Endothelial cell of umbilical vein (primary cell): ENCODE measurements at regions not wholly inside any gene's neighbourhood (a gene's known extent, or its start where the extent isn't known, plus 50 kb on each side); places are given as distances from the start of the nearest gene placed in this dataset.

Source experiments
- BruUV-seq: library from RNA; stranded (reverse); fragments of 400-500 nt; replicated peaks from 2 replicates; lab custom pipeline; 2021; lab: Mats Ljungman, UMichigan
- CTCF ChIA-PET: fragments of 300-600, 350-600 bp; sonication (Branson Sonifier 250); formaldehyde crosslinking; loops from one replicate; lab custom pipeline; 2021; ENCODE audit warnings: antibody characterized with exemption, inconsistent platforms; lab: Charles Lee
- POLR2A ChIA-PET: fragments of 300-600, 350-600 bp; sonication (Branson Sonifier 250); formaldehyde crosslinking; loops from one replicate; lab custom pipeline; 2021; ENCODE audit warnings: antibody characterized with exemption, inconsistent platforms; lab: Charles Lee
- DNase-seq: peaks from one replicate; pipeline ENCODE4 v3.0.0-alpha.2; 2011; ENCODE audit warnings: low read depth, low spot score
- FAIRE-seq: peaks from 2 replicates; lab custom pipeline; 2011; peaks lifted over from hg19 to GRCh38; lab: Jason Lieb, UNC
- H2AFZ ChIP-seq: 2 replicates; pipeline ENCODE4 v1.6.0; 2012; ENCODE audit warnings: low read depth, low read length, control low read depth, inconsistent platforms
- H3K27ac ChIP-seq: 2 replicates; pipeline ENCODE4 v1.5.1; 2011; ENCODE audit warnings: low read depth, mild to moderate bottlenecking, control low read depth, low read length, moderate library complexity; ENCODE audit not compliant: insufficient read depth
- H3K27me3 ChIP-seq, 2 experiments: 2 replicates each; pipeline versions ENCODE4 v1.6.0 to v1.6.1; 2011; ENCODE audit warnings: low read length in 2 of 2, mixed read lengths in 1 of 2; ENCODE audit not compliant: control insufficient read depth in 2 of 2, insufficient read depth in 2 of 2
- H3K36me3 ChIP-seq, 2 experiments: 2 replicates in 1 of 2; 3 replicates in 1 of 2; pipeline ENCODE4 v1.5.1; 2011; ENCODE audit warnings: low read length in 2 of 2, mild to moderate bottlenecking in 1 of 2, moderate library complexity in 1 of 2; ENCODE audit not compliant: control insufficient read depth in 2 of 2, insufficient read depth in 2 of 2; ENCODE audit errors: extremely low read depth in 1 of 2
- H3K4me1 ChIP-seq: 3 replicates; pipeline ENCODE4 v1.5.1; 2011; ENCODE audit warnings: mild to moderate bottlenecking, low read length; ENCODE audit not compliant: control insufficient read depth, insufficient read depth; ENCODE audit errors: extremely low read depth
- H3K4me2 ChIP-seq: 2 replicates; pipeline ENCODE4 v1.6.1; 2011; ENCODE audit warnings: low read length, control low read depth, mixed read lengths; ENCODE audit not compliant: insufficient read depth
- H3K4me3 ChIP-seq, 3 experiments: fragments of 200-600 bp in 1 of 3; sonication (generic), shearing (Covaris generic) in 1 of 3; replicated peaks in 1 of 3; 2 replicates each; pipeline ENCODE4 v1.5.1; 2011 to 2016; ENCODE audit warnings: control low read depth in 3 of 3, low read length in 3 of 3, mild to moderate bottlenecking in 2 of 3, inconsistent platforms in 1 of 3, low read depth in 1 of 3, moderate library complexity in 1 of 3; ENCODE audit not compliant: insufficient read depth in 1 of 3
- H3K79me2 ChIP-seq: 2 replicates; pipeline ENCODE4 v1.6.0; 2012; ENCODE audit warnings: low read length, inconsistent platforms; ENCODE audit not compliant: control insufficient read depth, insufficient read depth
- H3K9ac ChIP-seq: replicated peaks from 2 replicates; pipeline ENCODE3; 2011; ENCODE audit warnings: low read length, control low read depth; ENCODE audit not compliant: insufficient read depth; ENCODE audit errors: extremely low read depth
- H3K9me1 ChIP-seq: replicated peaks from 3 replicates; pipeline ENCODE4 v1.6.0; 2011; ENCODE audit warnings: mild to moderate bottlenecking, low read length; ENCODE audit not compliant: control insufficient read depth, insufficient read depth; ENCODE audit errors: extremely low read depth
- H3K9me3 ChIP-seq: replicated peaks from 2 replicates; pipeline ENCODE4 v1.5.1; 2012; ENCODE audit warnings: low read length, inconsistent platforms; ENCODE audit not compliant: control insufficient read depth, insufficient read depth
- H4K20me1 ChIP-seq: replicated peaks from 2 replicates; pipeline ENCODE3; 2011; ENCODE audit warnings: mild to moderate bottlenecking, low read length; ENCODE audit not compliant: control insufficient read depth, insufficient read depth; ENCODE audit errors: extremely low read depth
- CTCF ChIP-seq, 2 donors: IDR thresholded peaks; 1 replicate in 1 of 2; 2 replicates in 1 of 2; pipeline ENCODE4 v1.5.1; 2011; ENCODE audit warnings: low read length in 2 of 2, mild to moderate bottlenecking in 2 of 2, moderate library complexity in 2 of 2, control low read depth in 1 of 2, inconsistent platforms in 1 of 2, low read depth in 1 of 2; ENCODE audit not compliant: insufficient read depth in 1 of 2; ENCODE audit errors: extremely low read depth in 1 of 2
- EZH2 ChIP-seq: IDR thresholded peaks from 2 replicates; pipeline ENCODE4 v1.6.1; 2012; ENCODE audit warnings: borderline replicate concordance, low read depth, mild to moderate bottlenecking, moderate library complexity, low read length, inconsistent platforms; ENCODE audit not compliant: severe bottlenecking
- FOS ChIP-seq: IDR thresholded peaks from 2 replicates; pipeline ENCODE4 v1.6.1; 2011; ENCODE audit warnings: mild to moderate bottlenecking, low read length, moderate library complexity, borderline replicate concordance; ENCODE audit not compliant: insufficient read depth
- GATA2 ChIP-seq: IDR thresholded peaks from 2 replicates; pipeline ENCODE4 v1.7.0; 2011; ENCODE audit warnings: low read depth, mild to moderate bottlenecking, moderate library complexity, mixed read lengths, low read length; ENCODE audit not compliant: insufficient read length, insufficient read depth
- MYC ChIP-seq: IDR thresholded peaks from one replicate; pipeline ENCODE4 v1.6.1; 2011; ENCODE audit warnings: mild to moderate bottlenecking, low read depth, low read length
- POLR2A ChIP-seq: IDR thresholded peaks from 2 replicates; pipeline ENCODE4 v1.6.1; 2012; ENCODE audit warnings: low read depth, mild to moderate bottlenecking, control low read depth, low read length
- POLR2AphosphoS5 ChIP-seq: IDR thresholded peaks from 2 replicates; pipeline ENCODE4 v1.6.1; 2012; ENCODE audit warnings: low read depth, mild to moderate bottlenecking, control low read depth, low read length, moderate library complexity; ENCODE audit not compliant: insufficient read depth
- dilution Hi-C: fragments of 300-500 bp; cut with MboI; formaldehyde crosslinking; loops from one replicate; pipeline ENCODE4 v1.15.0; 2019; ENCODE audit warnings: low sequenced_read_pairs; ENCODE audit not compliant: extremely low pct_ligation_motif_present
- intact Hi-C: fragments of 100-400 bp; cut with micrococcal nuclease; formaldehyde crosslinking; loops from one replicate; pipeline ENCODE4 v1.10.0; 2022
- TF ChIP-seq, protein P1 (sequence below): IDR thresholded peaks from 2 replicates; pipeline ENCODE4 v1.6.1; 2011; ENCODE audit not compliant: insufficient read depth, insufficient read length

GRCh38 chr2:236979664-236980063 lies 106.0 kb upstream of the COPS8 start:
- Histone ChIP-seq H3K4me1 (no peaks in the 10 kb centered on the region), H4K20me1 (no peaks in the 10 kb centered on the region), H2AFZ (no peak overlapping the region), H3K9me3 (no peaks in the 10 kb centered on the region), H3K4me2 (no peak overlapping the region), H3K79me2 (no peaks in the 10 kb centered on the region), H3K27ac (no peak overlapping the region), H3K4me3 (no peak overlapping the region), H3K9me1 (no peaks in the 10 kb centered on the region), H3K36me3 (no peaks in the 10 kb centered on the region), H3K9ac (no peak overlapping the region), H3K27me3 (no peaks in the 10 kb centered on the region)
- ChIA-PET CTCF (interaction anchor here (2.0 kb wide), 1 partner anchor 33 kb away, joined by 4 read pairs; no protein-coding TSS in a partner anchor), POLR2A (no interaction called here)
- no peak for DNase-seq
- TF ChIP-seq CTCF (IDR thresholded peaks at IDR 0.05; ENCODE audit: extremely low read depth in 1 of 2, insufficient read depth in 1 of 2, low read depth in 1 of 2, low read length in 2 of 2): no peak
- no peak for TF ChIP-seq EZH2
- TF ChIP-seq GATA2: no peak
- no peak for TF ChIP-seq POLR2AphosphoS5
- TF ChIP-seq FOS: no peak
- intact Hi-C loops (no loop called here), dilution Hi-C loops (no loop called here)
- no peak for FAIRE-seq
- no TSS peak for BruUV-seq

DNA sequence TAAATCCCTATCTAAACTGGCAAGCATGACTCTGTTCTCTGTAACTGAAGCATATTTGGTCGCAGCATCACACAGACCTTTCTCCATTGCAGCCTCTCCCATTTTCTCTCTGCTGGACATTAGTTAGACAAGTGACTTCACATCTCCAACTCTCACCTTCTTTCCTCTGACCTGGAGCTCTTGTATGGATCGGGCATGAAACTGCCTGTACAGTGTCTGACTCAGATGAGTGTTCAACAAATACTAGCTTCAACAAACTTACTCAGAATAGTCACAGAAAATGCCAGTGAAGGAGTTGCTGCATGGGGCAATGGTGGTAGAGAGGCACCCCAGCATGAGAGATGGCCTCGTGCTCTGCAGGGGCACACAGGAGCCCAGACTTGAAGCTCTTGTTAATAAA lies 104.7 kb upstream of the COPS8 start:
- Histone ChIP-seq H4K20me1 (no peaks in the 10 kb centered on the region), H3K4me1 (no peaks in the 10 kb centered on the region), H3K4me2 (no peak overlapping the region), H3K4me3 (no peak overlapping the region), H2AFZ (no peak overlapping the region), H3K9me3 (no peaks in the 10 kb centered on the region), H3K79me2 (no peaks in the 10 kb centered on the region), H3K9ac (no peak overlapping the region), H3K36me3 (no peaks in the 10 kb centered on the region), H3K9me1 (no peaks in the 10 kb centered on the region), H3K27ac (no peak overlapping the region), H3K27me3 (peaks cover 0 to 2% of the 10 kb centered on the region in 2 experiments)
- BruUV-seq: no TSS peak
- dilution Hi-C loops (no loop called here), intact Hi-C loops (no loop called here)
- POLR2A ChIA-PET: no interaction called here
- FAIRE-seq: no peak
- TF ChIP-seq POLR2AphosphoS5 (no peak), FOS (no peak), MYC (no peak), POLR2A (no peak)
- TF ChIP-seq, protein P1, sequence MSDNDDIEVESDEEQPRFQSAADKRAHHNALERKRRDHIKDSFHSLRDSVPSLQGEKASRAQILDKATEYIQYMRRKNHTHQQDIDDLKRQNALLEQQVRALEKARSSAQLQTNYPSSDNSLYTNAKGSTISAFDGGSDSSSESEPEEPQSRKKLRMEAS: no peak
- CTCF ChIA-PET: no interaction called here
- DNase-seq: no peak
